ENCODE measurements at regions not wholly inside any gene's neighbourhood (a gene's known extent, or its start where the extent isn't known, plus 50 kb on each side); places are given as distances from the start of the nearest gene placed in this dataset.

DNA sequence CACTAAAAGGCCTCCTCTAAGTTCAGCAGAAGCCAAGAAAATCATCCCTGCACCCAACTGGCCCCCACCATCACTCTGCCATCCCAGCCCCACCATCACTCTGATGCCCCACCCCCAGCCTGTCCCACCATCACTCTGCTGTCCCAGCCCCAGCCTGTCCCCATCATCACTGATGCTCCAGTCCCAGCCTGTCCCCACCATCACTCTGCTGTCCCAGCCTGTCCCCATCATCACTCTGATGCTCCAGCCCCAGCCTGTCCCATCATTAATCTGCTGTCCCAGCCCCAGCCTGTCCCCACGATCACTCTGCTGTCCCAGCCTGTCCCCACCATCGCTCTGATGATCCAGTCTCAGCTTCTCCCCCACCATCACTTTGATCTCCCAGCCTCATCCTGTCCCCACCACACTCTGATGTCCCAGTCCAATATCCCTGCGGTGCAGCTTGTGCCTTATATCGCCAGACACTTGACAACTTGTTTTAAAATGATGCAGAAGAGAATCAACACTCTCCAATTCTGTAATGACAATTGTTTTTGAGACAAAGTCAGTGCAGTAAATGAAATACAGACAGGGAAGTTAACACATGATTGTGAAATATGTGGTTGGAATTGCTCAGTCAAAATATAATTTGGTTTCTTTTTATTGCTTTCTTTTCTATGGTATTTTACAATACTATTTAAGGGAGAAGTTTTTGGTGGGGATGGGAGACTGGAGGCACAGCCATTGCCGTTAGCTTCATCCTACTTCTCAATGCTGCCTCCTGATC lies 100.8 kb downstream of the TNFAIP3 start:
- no peak for TF ChIP-seq EZH2phosphoT487 (IDR thresholded peaks at IDR 0.05; ENCODE audit: borderline replicate concordance, low read length)
- TF ChIP-seq, protein P1, sequence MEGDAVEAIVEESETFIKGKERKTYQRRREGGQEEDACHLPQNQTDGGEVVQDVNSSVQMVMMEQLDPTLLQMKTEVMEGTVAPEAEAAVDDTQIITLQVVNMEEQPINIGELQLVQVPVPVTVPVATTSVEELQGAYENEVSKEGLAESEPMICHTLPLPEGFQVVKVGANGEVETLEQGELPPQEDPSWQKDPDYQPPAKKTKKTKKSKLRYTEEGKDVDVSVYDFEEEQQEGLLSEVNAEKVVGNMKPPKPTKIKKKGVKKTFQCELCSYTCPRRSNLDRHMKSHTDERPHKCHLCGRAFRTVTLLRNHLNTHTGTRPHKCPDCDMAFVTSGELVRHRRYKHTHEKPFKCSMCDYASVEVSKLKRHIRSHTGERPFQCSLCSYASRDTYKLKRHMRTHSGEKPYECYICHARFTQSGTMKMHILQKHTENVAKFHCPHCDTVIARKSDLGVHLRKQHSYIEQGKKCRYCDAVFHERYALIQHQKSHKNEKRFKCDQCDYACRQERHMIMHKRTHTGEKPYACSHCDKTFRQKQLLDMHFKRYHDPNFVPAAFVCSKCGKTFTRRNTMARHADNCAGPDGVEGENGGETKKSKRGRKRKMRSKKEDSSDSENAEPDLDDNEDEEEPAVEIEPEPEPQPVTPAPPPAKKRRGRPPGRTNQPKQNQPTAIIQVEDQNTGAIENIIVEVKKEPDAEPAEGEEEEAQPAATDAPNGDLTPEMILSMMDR (conservative IDR thresholded peaks at IDR 0.05; ENCODE audit: low read depth, low read length): no peak
- TF ChIP-seq EZH2 (IDR thresholded peaks at IDR 0.05; ENCODE audit: low read length, unreplicated experiment): no peak
- Histone ChIP-seq H4K20me1 (ENCODE audit: low read length) (no peaks in the 10 kb centered on the region), H3K36me3 (ENCODE audit: low read depth, low read length) (no peaks in the 10 kb centered on the region), H2AFZ (ENCODE audit: low read length) (no peak overlapping the region), H3K27ac (ENCODE audit: low read length) (no peak overlapping the region), H3K9me2 (replicated peaks; ENCODE audit: low read length) (no peaks in the 10 kb centered on the region), H3K27me3 (ENCODE audit: low read length) (no peaks in the 10 kb centered on the region), H3K9me3 (ENCODE audit: low read length) (no peaks in the 10 kb centered on the region), H3F3A (ENCODE audit: low read length, unreplicated experiment) (no peaks in the 10 kb centered on the region), H3K4me2 (ENCODE audit: low read length) (no peak overlapping the region), H3K4me1 (ENCODE audit: insufficient read depth, low read length) (no peaks in the 10 kb centered on the region), H3K9ac (ENCODE audit: low read length) (no peak overlapping the region), H3K79me2 (ENCODE audit: low read length) (no peaks in the 10 kb centered on the region), H3K4me3 (ENCODE audit: low read length) (no peak overlapping the region)
- DNase-seq (no peak), ATAC-seq (no peak)
- intact Hi-C loops (cut with micrococcal nuclease): no loop called here
- POLR2A ChIA-PET (ENCODE audit: unreplicated experiment): no interaction called here
- CTCF ChIA-PET: no interaction called here
- no TSS peak for BruUV-seq (replicated peaks)

DNA sequence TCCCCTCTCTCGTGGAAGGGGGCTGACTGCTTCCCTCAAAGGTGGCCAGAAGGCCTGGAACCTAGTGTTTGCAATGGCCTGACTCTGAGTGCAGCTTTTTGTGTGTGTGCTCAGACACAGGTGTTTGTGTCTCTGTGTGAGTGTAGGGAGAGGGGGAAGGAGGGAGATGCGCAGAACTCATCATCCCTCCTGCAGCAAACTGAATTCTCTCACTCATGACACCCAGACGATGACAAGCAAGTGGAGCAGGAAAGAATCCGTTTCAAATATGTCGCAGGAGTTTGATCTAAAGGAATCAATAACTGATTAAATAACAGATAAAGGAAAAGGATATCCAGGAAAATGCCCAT lies 101.4 kb downstream of the TNFAIP3 start:
- Histone ChIP-seq H3K9me3 (ENCODE audit: low read length) (no peaks in the 10 kb centered on the region), H2AFZ (ENCODE audit: low read length) (no peak overlapping the region), H3F3A (ENCODE audit: low read length, unreplicated experiment) (no peaks in the 10 kb centered on the region), H4K20me1 (ENCODE audit: low read length) (no peaks in the 10 kb centered on the region), H3K9ac (ENCODE audit: low read length) (no peak overlapping the region), H3K79me2 (ENCODE audit: low read length) (no peaks in the 10 kb centered on the region), H3K27ac (ENCODE audit: low read length) (no peak overlapping the region), H3K4me3 (ENCODE audit: low read length) (no peak overlapping the region), H3K27me3 (ENCODE audit: low read length) (no peaks in the 10 kb centered on the region), H3K36me3 (ENCODE audit: low read depth, low read length) (no peaks in the 10 kb centered on the region), H3K4me2 (ENCODE audit: low read length) (no peak overlapping the region), H3K4me1 (ENCODE audit: insufficient read depth, low read length) (no peaks in the 10 kb centered on the region), H3K9me2 (replicated peaks; ENCODE audit: low read length) (no peaks in the 10 kb centered on the region)
- BruUV-seq (replicated peaks): no TSS peak
- POLR2A ChIA-PET (ENCODE audit: unreplicated experiment): no interaction called here
- ATAC-seq (no peak), DNase-seq (no peak)
- intact Hi-C loops (cut with micrococcal nuclease): no loop called here
- CTCF ChIA-PET: no interaction called here
- TF ChIP-seq EZH2 (IDR thresholded peaks at IDR 0.05; ENCODE audit: low read length, unreplicated experiment) (no peak), EZH2phosphoT487 (IDR thresholded peaks at IDR 0.05; ENCODE audit: borderline replicate concordance, low read length) (no peak)
- TF ChIP-seq, protein P1 (conservative IDR thresholded peaks at IDR 0.05; ENCODE audit: low read depth, low read length): no peak

DNA sequence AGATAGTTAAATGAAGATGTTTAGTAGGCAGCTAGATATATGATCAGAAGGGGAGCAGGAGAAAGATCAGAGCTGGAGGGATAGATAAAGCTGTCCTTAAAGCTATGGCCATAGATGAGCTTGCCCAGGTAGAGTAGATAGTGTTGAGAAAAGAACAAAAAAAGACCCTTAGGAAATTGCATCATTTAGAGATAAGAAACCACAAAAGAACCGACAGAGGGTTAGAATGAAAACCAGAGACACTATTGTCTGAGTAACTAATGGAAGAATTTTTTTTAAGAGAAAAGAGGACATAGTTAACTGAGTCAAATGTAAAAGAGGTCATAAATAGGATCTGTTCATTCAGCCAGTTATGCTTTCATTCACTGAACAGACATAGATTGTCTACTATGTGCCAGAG lies 101.8 kb downstream of the TNFAIP3 start:
- Histone ChIP-seq H3K4me1 (ENCODE audit: insufficient read depth, low read length) (no peaks in the 10 kb centered on the region), H3K79me2 (ENCODE audit: low read length) (no peaks in the 10 kb centered on the region), H3K9me3 (ENCODE audit: low read length) (no peaks in the 10 kb centered on the region), H3K36me3 (ENCODE audit: low read depth, low read length) (no peaks in the 10 kb centered on the region), H3K27me3 (ENCODE audit: low read length) (no peaks in the 10 kb centered on the region), H3K9me2 (replicated peaks; ENCODE audit: low read length) (no peaks in the 10 kb centered on the region), H2AFZ (ENCODE audit: low read length) (no peak overlapping the region), H3K4me3 (ENCODE audit: low read length) (no peak overlapping the region), H3K4me2 (ENCODE audit: low read length) (no peak overlapping the region), H4K20me1 (ENCODE audit: low read length) (no peaks in the 10 kb centered on the region), H3F3A (ENCODE audit: low read length, unreplicated experiment) (no peaks in the 10 kb centered on the region), H3K27ac (ENCODE audit: low read length) (no peak overlapping the region), H3K9ac (ENCODE audit: low read length) (no peak overlapping the region)
- ATAC-seq (no peak), DNase-seq (no peak)
- BruUV-seq (replicated peaks): no TSS peak
- CTCF ChIA-PET: no interaction called here
- POLR2A ChIA-PET (ENCODE audit: unreplicated experiment): no interaction called here
- TF ChIP-seq EZH2phosphoT487 (IDR thresholded peaks at IDR 0.05; ENCODE audit: borderline replicate concordance, low read length): no peak
- TF ChIP-seq EZH2 (IDR thresholded peaks at IDR 0.05; ENCODE audit: low read length, unreplicated experiment): no peak
- TF ChIP-seq, protein P1 (conservative IDR thresholded peaks at IDR 0.05; ENCODE audit: low read depth, low read length): no peak
- intact Hi-C loops (cut with micrococcal nuclease): no loop called here
